SW 1271 (cell line): ENCODE measurements at regions not wholly inside any gene's neighbourhood (a gene's known extent, or its start where the extent isn't known, plus 50 kb on each side); places are given as distances from the start of the nearest gene placed in this dataset.
"Not testable (repeated sequence)": the region's sequence is repeated elsewhere in the genome, so short reads cannot be mapped to it uniquely, and the experiment has no call there.

Experiments used
- DNase-seq, 2 experiments: peaks; one replicate each; lab custom pipeline; 2025; lab: John Stamatoyannopoulos, UW

- DNase-seq, result no peak
These were observed 307.2 kb downstream of the HIVEP2 start for GRCh38 chr6:142637624-142638351.

- no peak for DNase-seq
These were observed 302.3 kb downstream of the HIVEP2 start for GRCh38 chr6:142642651-142643050.

GRCh38 chr6:142644866-142645265 is 300.1 kb downstream of the HIVEP2 start:
- DNase-seq, result no peak

GRCh38 chr6:142645663-142646062 is 299.3 kb downstream of the HIVEP2 start:
- DNase-seq, result no peak

GRCh38 chr6:142647449-142648035 is 297.4 kb downstream of the HIVEP2 start:
- no peak for DNase-seq

- DNase-seq, result no peak
These were observed 296.9 kb downstream of the HIVEP2 start for GRCh38 chr6:142648036-142648451.

GRCh38 chr6:142648526-142648925 is 296.4 kb downstream of the HIVEP2 start:
- no peak for DNase-seq

- not testable (repeated sequence) for DNase-seq
These were observed 295.3 kb downstream of the HIVEP2 start for GRCh38 chr6:142649438-142650234.

- DNase-seq, result no peak
These were observed 293.6 kb downstream of the HIVEP2 start for GRCh38 chr6:142651384-142651783.

- DNase-seq, result no peak
These were observed 291.1 kb downstream of the HIVEP2 start for GRCh38 chr6:142653710-142654420.

- DNase-seq, result no peak
These were observed 285.3 kb downstream of the HIVEP2 start for GRCh38 chr6:142659661-142660060.

- no peak for DNase-seq
These were observed 279.6 kb downstream of the HIVEP2 start for GRCh38 chr6:142665393-142665792.

GRCh38 chr6:142666599-142667185 is 278.3 kb downstream of the HIVEP2 start:
- no peak for DNase-seq

GRCh38 chr6:142669471-142670351 is 275.3 kb downstream of the HIVEP2 start:
- DNase-seq, result no peak

- no peak for DNase-seq
These were observed 273.2 kb downstream of the HIVEP2 start for GRCh38 chr6:142671791-142672190.

GRCh38 chr6:142675517-142675916 is 269.5 kb downstream of the HIVEP2 start:
- DNase-seq, result no peak

GRCh38 chr6:142676027-142676443 is 268.9 kb downstream of the HIVEP2 start:
- no peak for DNase-seq

- no peak for DNase-seq
These were observed 268.3 kb downstream of the HIVEP2 start for GRCh38 chr6:142676647-142677192.

GRCh38 chr6:142679907-142680700 is 264.9 kb downstream of the HIVEP2 start:
- DNase-seq, result no peak

- no peak for DNase-seq
These were observed 263.9 kb downstream of the HIVEP2 start for GRCh38 chr6:142681099-142681498.
